ENCODE measurements at regions not wholly inside any gene's neighbourhood (a gene's known extent, or its start where the extent isn't known, plus 50 kb on each side); places are given as distances from the start of the nearest gene placed in this dataset.
"Not testable (repeated sequence)": the region's sequence is repeated elsewhere in the genome, so short reads cannot be mapped to it uniquely, and the experiment has no call there.

DNA sequence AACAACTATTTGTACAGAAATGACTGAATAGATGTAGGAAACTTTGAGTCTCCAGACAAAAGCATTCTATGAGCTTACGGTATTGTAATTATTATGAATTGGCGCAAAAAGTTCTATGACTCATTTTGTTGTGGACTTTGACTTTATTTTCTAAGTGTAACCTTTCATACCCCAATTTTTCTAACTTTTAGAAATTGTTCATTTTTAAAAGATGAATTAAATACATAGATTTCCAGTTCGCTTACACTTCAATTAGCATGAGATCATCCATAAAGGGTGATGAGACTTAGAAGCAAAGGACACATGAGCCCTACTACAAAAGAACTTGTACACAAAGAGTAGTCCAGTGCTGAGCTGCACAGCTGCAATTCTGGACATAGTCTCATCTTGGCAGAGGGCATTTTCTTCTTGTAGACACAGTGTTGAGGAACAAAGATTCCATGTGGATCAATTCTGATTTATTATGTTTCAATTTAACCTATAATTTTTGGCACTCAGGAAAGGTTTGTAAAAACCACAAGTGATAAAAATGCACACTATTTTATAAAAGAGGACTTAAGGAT, 431.1 kb downstream of the LRRIQ3 start:
- no peak for DNase-seq

- no peak for DNase-seq
Observed at GRCh38 chr1:73765551-73766233, 432.3 kb downstream of the LRRIQ3 start.

DNA sequence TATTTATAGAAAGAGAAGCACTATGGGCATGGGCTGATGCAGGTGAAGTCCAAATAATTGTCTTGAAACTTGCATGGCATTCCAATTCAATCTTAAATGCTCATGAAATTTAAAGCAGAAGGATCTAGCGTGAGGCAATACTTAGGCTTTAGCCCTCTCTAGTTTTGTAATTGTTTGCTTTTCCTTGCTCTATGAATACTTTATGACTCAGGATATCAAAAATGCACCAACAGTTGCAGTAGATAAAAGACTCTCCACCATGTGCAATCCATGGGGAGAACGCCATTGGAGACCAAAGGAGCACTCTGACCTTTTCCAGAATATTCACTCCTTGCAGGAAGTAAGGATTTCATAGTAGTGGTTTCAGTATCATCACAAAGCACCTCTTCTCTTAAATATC, 436.4 kb downstream of the LRRIQ3 start:
- DNase-seq: no peak

DNA sequence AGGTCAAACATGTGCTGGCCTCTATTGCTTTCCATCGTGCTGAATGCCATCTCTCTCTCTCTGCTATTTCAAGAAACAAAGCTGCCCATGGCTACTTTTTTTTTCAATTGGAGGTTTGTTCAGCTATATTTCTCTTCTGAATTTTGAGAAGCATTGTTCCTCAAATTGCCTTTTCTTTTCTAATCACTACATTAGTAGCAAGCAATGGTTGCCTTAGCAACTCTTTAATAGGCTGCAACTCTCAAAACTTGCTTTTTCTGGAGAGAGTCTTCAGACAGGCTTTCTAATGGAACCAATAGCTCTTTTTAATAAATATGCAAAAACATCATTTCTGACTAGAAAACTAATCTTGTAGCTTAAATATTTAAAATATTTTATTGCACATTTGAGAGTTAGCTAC, 439.0 kb downstream of the LRRIQ3 start:
- DNase-seq: no peak

DNA sequence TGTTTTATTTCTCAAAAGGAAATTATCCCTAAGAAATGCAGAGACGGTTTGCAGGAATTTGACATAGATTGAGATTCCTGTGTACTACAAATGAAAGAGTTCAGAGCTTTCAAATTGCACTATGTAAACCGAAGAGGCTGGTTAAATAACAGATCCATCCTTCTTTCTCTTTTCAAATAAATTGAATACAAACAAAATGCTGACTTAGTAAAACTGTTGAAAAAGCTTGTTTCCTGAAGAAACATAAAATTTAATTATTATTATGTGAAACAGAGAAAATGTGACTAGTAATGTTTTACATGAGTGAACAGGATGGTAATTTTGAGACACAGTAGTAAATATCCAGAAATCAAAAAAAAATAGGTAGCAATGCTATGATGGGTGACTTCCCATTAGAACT, 441.2 kb downstream of the LRRIQ3 start:
- no peak for DNase-seq

- no peak for DNase-seq
Observed at GRCh38 chr1:73755649-73756048, 442.3 kb downstream of the LRRIQ3 start.

- DNase-seq: no peak
Observed at GRCh38 chr1:73749996-73750395, 448.0 kb downstream of the LRRIQ3 start.

- DNase-seq: no peak
Observed at GRCh38 chr1:73744985-73745384, 453.0 kb downstream of the LRRIQ3 start.

GRCh38 chr1:73736125-73736524, 461.9 kb downstream of the LRRIQ3 start:
- no peak for DNase-seq

DNA sequence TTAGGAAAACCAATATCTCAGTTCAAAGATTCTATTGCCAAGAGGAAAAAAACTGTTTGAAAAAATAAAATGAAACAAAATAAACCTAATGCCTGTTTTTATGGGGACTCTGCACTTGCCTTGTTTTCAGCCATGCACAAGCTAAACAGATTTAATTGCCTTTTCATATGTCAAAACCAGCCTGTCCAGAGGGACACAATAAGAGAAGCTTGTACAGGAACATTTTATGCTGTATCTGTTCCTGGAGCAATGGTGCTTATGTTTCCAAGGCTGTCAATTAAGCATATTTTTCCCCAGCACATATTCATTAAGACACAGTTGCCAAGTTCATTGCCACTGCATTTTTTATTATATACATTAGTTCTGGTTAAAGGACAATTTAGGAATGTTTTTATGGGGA, 470.9 kb downstream of the LRRIQ3 start:
- no peak for DNase-seq

- no peak for DNase-seq
Observed at GRCh38 chr1:73722055-73722454, 475.9 kb downstream of the LRRIQ3 start.

GRCh38 chr1:73717976-73718375, 480.0 kb downstream of the LRRIQ3 start:
- no peak for DNase-seq

DNA sequence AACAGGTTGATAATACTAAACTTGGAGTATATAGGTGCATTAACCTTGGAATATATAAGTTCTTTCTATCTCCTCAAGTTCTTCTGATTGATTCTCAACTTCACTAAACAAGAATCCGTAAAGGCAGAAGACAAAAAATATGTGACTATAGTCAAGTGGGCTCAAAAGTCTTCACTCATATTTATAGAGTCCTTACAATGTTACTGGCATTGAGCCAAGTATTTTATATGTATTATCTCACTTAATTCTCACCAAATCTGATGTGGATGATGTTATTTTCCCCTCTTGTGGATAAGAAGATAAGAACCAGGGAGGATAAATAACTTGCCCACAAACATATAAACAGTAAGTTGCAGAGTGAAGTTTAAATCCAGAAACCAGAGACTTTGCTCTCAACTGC, 486.9 kb downstream of the LRRIQ3 start:
- no peak for DNase-seq

GRCh38 chr1:73701826-73702225, 496.1 kb downstream of the LRRIQ3 start:
- no peak for DNase-seq

DNA sequence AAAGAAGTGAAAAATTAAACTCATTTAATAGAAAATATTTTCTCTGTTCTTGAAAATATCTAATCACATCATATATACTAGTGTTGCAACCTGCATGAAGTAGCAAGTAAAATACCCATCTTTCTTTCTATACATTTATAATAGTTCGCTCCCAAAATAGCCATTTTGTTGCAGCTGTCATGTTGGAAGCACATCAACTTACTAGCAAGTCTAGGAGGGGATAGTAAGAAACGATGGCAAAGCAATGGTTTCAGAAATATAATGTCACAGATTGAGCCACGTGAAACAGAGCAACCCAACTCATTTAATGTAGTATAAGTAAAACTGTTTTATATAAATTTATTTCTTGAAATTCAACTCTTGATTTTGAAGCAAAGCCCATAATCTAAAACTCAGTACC, 521.8 kb downstream of the LRRIQ3 start:
- DNase-seq: no peak

DNA sequence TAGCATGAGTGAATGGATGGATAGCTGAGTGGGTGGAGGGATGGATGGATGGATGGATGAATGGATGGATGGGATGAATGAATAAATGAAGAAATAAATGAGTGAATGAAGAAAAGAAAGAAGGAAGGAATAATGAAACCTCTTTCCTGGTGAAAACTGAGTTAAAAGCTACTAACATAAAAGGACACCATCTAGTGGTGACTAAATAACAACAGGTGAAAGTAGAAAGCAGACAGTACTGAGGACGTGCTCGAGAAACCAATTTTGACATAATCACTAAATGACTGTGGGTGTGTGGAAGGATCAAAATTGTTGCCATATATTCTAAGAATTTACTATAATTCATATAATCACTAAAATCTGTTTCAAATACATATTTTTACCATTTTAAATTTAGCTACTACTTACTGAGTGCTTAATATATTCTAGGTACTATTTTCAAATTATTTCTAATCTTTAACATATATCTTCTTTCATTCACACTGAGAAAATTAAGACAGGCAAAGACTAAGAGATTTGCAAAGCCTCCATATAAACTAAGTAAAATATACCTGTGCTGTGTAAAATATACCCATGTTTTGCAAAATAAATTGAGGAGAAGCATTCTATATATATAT, 522.9 kb downstream of the LRRIQ3 start:
- DNase-seq: peak; percentile 60

GRCh38 chr1:73673971-73674370, 524.0 kb downstream of the LRRIQ3 start:
- peak; percentile 78 for DNase-seq

GRCh38 chr1:73671530-73671929, 526.4 kb downstream of the LRRIQ3 start:
- no peak for DNase-seq

- not testable (repeated sequence) for DNase-seq
Observed at GRCh38 chr1:73667959-73668358, 530.0 kb downstream of the LRRIQ3 start.

- no peak for DNase-seq
Observed at GRCh38 chr1:73662526-73662925, 535.5 kb downstream of the LRRIQ3 start.

DNA sequence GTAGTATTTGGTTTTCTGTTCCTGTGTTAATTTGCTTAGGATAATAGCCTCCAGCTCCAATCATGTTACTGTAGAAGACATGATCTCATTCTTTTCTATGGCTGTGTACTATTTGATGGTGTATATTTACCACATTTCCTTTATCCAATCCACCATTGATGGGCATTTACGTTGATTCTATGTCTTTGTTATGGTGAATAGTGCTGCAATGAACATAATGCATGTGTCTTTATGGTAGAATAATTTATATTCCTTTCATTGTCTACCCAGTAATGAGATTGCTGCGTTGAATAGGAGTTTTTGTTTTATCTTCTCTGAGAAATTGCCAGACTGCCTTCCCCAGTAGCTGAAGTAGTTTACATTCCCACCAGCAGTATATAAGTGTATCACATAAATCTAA, 538.8 kb downstream of the LRRIQ3 start:
- no peak for DNase-seq

DNA sequence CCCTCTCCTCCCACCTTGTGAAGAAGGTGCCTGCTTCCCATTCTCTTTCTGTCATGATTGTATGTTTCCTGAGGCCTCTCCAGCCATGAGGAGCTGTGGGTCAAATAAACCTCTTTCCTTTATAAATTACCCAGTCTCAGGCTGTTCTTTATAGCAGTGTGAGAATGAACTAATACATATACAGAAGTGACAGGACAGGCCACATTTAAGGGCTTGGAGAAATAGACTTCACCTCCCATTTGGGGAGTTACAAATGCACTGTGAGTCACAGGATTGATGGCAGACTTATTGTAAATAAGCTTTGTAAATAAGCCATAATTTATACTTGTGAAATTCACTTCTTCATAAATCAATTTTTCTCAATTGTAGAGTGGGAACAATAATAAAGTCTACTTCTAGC, 543.3 kb downstream of the LRRIQ3 start:
- no peak for DNase-seq

GRCh38 chr1:73644198-73644597, 553.8 kb downstream of the LRRIQ3 start:
- DNase-seq: no peak

GRCh38 chr1:73639494-73639893, 558.5 kb downstream of the LRRIQ3 start:
- no peak for DNase-seq

DNA sequence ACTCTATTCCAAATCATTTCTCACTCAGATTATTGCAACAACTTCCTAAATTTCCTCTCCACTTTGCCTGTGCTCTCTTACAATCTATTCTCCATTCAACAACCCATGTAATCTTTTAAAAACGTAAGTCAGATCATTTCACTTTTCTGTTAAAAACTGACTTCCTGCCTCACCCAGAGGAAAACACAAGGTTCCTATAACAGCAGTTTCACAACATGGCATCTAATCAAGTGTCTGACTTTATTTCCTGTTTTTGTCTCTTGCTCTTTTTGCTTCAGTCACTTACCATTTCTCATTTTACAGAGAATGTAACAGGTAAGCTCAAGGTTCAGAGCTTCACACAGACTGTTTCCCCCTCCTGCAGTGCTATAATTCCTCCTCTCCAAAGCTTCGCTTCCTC, 560.7 kb downstream of the LRRIQ3 start:
- DNase-seq: no peak
